ENCODE measurements at regions not wholly inside any gene's neighbourhood (a gene's known extent, or its start where the extent isn't known, plus 50 kb on each side); places are given as distances from the start of the nearest gene placed in this dataset.
A peak's percentile ranks its signal among the peaks of the same experiment; 100 is the strongest.

- FAIRE-seq, result no peak
- DNase-seq (ENCODE audit: insufficient read length, low spot score), result no peak
Observed at GRCh38 chr12:90069711-90070110, 361.1 kb upstream of the ATP2B1 start.

- FAIRE-seq (no peak), DNase-seq (ENCODE audit: insufficient read length, low spot score) (no peak)
Observed at GRCh38 chr12:90067791-90068190, 359.2 kb upstream of the ATP2B1 start.

- FAIRE-seq, result no peak
- DNase-seq (ENCODE audit: insufficient read length, low spot score), result no peak
Observed at GRCh38 chr12:90064852-90065801, 356.5 kb upstream of the ATP2B1 start.

- no peak for DNase-seq (ENCODE audit: insufficient read length, low spot score)
Observed at GRCh38 chr12:90062799-90063198, 354.2 kb upstream of the ATP2B1 start.

GRCh38 chr12:90061809-90062208 lies 353.2 kb upstream of the ATP2B1 start:
- DNase-seq (ENCODE audit: insufficient read length, low spot score) (no peak), FAIRE-seq (no peak)

More at GRCh38 chr12:90062799-90063198, 354.2 kb upstream of the ATP2B1 start:
- no peak for FAIRE-seq

- FAIRE-seq, result no peak
- DNase-seq (ENCODE audit: insufficient read length, low spot score), result no peak
Observed at GRCh38 chr12:90060031-90060430, 351.4 kb upstream of the ATP2B1 start.

GRCh38 chr12:90058704-90059103 lies 350.1 kb upstream of the ATP2B1 start:
- DNase-seq (ENCODE audit: insufficient read length, low spot score), result peak; percentile 34

GRCh38 chr12:90055071-90055470 lies 346.4 kb upstream of the ATP2B1 start:
- no peak for FAIRE-seq
- DNase-seq (ENCODE audit: insufficient read length, low spot score), result no peak

More at GRCh38 chr12:90058704-90059103, 350.1 kb upstream of the ATP2B1 start:
- no peak for FAIRE-seq

- no peak for DNase-seq (ENCODE audit: insufficient read length, low spot score)
- FAIRE-seq, result no peak
Observed at GRCh38 chr12:90048918-90049317, 340.3 kb upstream of the ATP2B1 start.

- DNase-seq (ENCODE audit: insufficient read length, low spot score), result no peak
Observed at GRCh38 chr12:90045559-90045958, 336.9 kb upstream of the ATP2B1 start.

GRCh38 chr12:90044069-90044468 lies 335.4 kb upstream of the ATP2B1 start:
- DNase-seq (ENCODE audit: insufficient read length, low spot score) (no peak), FAIRE-seq (no peak)

More at GRCh38 chr12:90045559-90045958, 336.9 kb upstream of the ATP2B1 start:
- FAIRE-seq, result no peak

GRCh38 chr12:90042920-90043641 lies 334.4 kb upstream of the ATP2B1 start:
- FAIRE-seq, result no peak
- no peak for DNase-seq (ENCODE audit: insufficient read length, low spot score)

- DNase-seq (ENCODE audit: insufficient read length, low spot score), result no peak
- no peak for FAIRE-seq
Observed at GRCh38 chr12:90038289-90038688, 329.7 kb upstream of the ATP2B1 start.

GRCh38 chr12:90037740-90038139 lies 329.1 kb upstream of the ATP2B1 start:
- DNase-seq (ENCODE audit: insufficient read length, low spot score) (no peak), FAIRE-seq (no peak)

- FAIRE-seq, result peak; percentile 44
- no peak for DNase-seq (ENCODE audit: insufficient read length, low spot score)
Observed at GRCh38 chr12:90036637-90037036, 328.0 kb upstream of the ATP2B1 start.

- no peak for FAIRE-seq
- no peak for DNase-seq (ENCODE audit: insufficient read length, low spot score)
Observed at GRCh38 chr12:90030726-90031125, 322.1 kb upstream of the ATP2B1 start.

GRCh38 chr12:90029317-90029716 lies 320.7 kb upstream of the ATP2B1 start:
- no peak for DNase-seq (ENCODE audit: insufficient read length, low spot score)

GRCh38 chr12:90028635-90029051 lies 320.0 kb upstream of the ATP2B1 start:
- FAIRE-seq (peak; percentile 51), DNase-seq (ENCODE audit: insufficient read length, low spot score) (no peak)

More at GRCh38 chr12:90029317-90029716, 320.7 kb upstream of the ATP2B1 start:
- FAIRE-seq, result peak; percentile 71

- no peak for DNase-seq (ENCODE audit: insufficient read length, low spot score)
- FAIRE-seq, result peak; percentile 64
Observed at GRCh38 chr12:90027889-90028634, 319.4 kb upstream of the ATP2B1 start.

GRCh38 chr12:90027041-90027440 lies 318.4 kb upstream of the ATP2B1 start:
- DNase-seq (ENCODE audit: insufficient read length, low spot score) (no peak), FAIRE-seq (no peak)

GRCh38 chr12:90026516-90026915 lies 317.9 kb upstream of the ATP2B1 start:
- DNase-seq (ENCODE audit: insufficient read length, low spot score) (no peak), FAIRE-seq (no peak)
